Cardiac fibroblast (primary cell): ENCODE measurements at regions not wholly inside any gene's neighbourhood (a gene's known extent, or its start where the extent isn't known, plus 50 kb on each side); places are given as distances from the start of the nearest gene placed in this dataset.
"Not testable (repeated sequence)": the region's sequence is repeated elsewhere in the genome, so short reads cannot be mapped to it uniquely, and the experiment has no call there.

Experiments
- DNase-seq, 2 donors: peaks; one replicate each; pipeline versions ENCODE4 v3.0.0 to v3.0.0-alpha.2; 2010; ENCODE audit warnings: low read depth in 2 of 2
- H3K4me3 ChIP-seq, 2 donors: replicated peaks in 1 of 2; 1 replicate in 1 of 2; 2 replicates in 1 of 2; pipeline ENCODE4 v1.5.1; 2011; ENCODE audit warnings: low read depth in 2 of 2, low read length in 2 of 2, mild to moderate bottlenecking in 2 of 2, moderate library complexity in 1 of 2
- TF ChIP-seq, protein P1 (sequence below): IDR thresholded peaks from one replicate; pipeline ENCODE4 v1.5.1; 2011; ENCODE audit warnings: low read depth, mild to moderate bottlenecking, low read length, inconsistent platforms

DNA sequence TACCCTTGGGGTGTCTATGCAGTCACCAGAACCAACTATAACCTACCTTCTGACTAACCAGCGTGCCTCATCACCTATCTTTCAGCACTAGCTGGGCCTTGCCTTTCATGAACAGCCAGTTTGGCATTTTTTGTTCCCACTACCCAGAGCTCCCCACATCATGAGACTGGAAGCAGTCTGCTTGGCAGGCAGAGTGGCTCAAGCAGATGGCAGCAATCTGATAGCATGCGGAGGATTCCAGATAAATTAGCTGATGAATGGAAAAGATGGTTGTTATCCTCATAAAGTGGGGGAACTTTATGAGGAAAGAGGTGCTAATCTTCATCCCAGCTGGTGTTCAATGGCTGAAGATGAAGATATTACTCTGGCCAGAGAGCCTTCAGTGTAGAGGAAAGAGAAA, 243.2 kb upstream of the EDA2R start:
- no peak overlapping the region for H3K4me3 ChIP-seq
- no peak for DNase-seq
- TF ChIP-seq, protein P1, sequence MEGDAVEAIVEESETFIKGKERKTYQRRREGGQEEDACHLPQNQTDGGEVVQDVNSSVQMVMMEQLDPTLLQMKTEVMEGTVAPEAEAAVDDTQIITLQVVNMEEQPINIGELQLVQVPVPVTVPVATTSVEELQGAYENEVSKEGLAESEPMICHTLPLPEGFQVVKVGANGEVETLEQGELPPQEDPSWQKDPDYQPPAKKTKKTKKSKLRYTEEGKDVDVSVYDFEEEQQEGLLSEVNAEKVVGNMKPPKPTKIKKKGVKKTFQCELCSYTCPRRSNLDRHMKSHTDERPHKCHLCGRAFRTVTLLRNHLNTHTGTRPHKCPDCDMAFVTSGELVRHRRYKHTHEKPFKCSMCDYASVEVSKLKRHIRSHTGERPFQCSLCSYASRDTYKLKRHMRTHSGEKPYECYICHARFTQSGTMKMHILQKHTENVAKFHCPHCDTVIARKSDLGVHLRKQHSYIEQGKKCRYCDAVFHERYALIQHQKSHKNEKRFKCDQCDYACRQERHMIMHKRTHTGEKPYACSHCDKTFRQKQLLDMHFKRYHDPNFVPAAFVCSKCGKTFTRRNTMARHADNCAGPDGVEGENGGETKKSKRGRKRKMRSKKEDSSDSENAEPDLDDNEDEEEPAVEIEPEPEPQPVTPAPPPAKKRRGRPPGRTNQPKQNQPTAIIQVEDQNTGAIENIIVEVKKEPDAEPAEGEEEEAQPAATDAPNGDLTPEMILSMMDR, result no peak

DNA sequence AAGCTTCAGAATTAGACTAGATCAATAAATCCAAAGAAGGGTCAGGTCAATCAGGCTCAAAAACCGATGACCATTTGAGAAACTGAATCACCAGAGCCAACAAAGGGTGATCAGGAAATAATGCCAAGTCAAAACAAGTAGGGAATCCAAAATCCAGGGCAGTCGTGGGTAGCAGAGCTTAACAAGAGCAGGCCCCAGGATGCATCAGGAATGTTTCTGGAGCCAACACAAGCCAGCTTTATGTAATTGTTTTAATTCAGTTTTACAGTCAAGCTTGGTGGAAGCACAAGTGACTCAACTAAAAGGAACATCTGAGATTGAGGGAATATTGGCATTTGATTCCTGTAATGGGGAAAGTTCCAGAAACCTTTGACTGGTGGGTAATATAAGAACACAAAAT, 237.9 kb upstream of the EDA2R start:
- DNase-seq, result no peak
- H3K4me3 ChIP-seq, result no peak overlapping the region
- TF ChIP-seq, protein P1, result no peak

DNA sequence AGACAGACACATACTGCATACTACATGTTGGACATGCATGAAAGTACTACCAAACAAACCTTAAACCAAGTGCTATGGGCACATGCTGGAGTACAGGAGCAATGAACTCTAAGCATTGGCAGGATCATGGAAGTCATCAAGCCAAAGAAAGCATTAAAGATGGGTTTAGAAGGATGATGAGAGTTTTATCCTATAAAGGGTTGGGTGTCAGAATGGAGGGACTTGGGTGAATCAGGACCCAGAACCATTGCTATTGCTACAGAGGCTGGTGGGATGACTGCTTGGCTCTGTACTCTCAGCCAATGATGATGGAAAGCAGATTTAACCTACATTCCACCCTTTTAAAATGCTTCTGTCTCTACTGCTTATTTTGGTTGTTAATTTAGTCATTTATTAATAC, 233.9 kb upstream of the EDA2R start:
- no peak for DNase-seq
- TF ChIP-seq, protein P1, result no peak
- no peak overlapping the region for H3K4me3 ChIP-seq

DNA sequence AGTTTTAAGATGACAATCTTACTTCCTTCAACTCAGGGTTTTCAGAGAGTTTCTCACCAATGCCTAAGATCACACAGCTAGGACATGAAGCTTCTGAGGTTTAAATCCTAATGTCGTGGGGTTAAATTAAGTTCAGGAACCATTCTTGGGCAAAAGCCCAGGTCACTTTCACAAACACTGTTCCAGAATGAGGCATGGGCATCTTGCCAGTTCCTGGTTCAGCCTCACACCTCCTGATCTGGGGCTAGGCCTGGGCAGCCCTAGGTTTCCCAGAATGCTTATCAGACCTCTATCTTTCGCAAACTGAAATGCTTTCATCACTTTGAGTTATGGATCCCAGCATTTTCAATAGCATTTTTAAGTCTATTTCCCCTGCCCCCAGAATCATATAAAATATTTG, 224.8 kb upstream of the EDA2R start:
- DNase-seq, result no peak

DNA sequence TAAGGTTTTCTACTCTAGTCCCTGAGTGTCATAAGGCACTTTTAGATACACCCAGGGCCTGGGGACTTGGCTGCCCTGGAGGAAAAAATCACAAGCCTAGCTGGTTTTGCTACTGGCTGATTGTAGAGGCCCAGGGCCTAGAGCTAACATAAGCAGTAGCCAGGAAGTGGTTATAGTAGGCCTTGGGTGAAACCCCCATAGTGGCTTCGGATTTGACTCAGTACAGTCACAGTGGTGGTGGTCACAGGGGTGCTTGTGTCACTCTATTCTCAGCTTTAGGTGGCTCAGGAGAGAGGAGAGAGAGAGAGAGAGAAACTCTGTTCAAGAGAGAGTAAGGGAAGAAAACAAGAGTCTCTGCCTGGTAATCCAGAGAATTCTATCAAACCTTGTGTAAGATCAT, 194.5 kb upstream of the EDA2R start:
- TF ChIP-seq, protein P1, result no peak
- H3K4me3 ChIP-seq, result no peak overlapping the region
- DNase-seq, result no peak

More for the DNA sequence above, 224.8 kb upstream of the EDA2R start:
- TF ChIP-seq, protein P1, result no peak
- no peak overlapping the region for H3K4me3 ChIP-seq

DNA sequence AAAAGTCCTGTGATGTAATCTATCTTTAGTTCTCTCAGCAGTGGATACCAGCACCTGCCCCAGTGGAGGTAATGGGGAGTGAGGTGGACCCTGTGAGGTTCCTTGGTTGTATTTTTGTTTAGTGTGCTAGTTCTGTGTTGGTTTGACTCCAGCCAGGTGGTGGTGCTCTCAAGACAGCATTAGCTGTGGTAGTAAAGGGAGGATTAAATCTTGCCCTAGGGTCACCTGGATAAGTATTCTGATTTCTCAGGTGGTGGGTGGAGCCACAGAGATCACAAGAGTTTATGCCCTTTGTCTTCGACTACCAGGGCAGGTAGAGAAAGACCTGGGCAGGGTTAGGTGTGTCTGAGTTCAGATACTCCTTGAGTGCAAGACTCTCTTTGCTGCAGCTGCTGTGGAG, 176.3 kb upstream of the EDA2R start:
- DNase-seq, result no peak
- TF ChIP-seq, protein P1, result no peak
- no peak overlapping the region for H3K4me3 ChIP-seq

DNA sequence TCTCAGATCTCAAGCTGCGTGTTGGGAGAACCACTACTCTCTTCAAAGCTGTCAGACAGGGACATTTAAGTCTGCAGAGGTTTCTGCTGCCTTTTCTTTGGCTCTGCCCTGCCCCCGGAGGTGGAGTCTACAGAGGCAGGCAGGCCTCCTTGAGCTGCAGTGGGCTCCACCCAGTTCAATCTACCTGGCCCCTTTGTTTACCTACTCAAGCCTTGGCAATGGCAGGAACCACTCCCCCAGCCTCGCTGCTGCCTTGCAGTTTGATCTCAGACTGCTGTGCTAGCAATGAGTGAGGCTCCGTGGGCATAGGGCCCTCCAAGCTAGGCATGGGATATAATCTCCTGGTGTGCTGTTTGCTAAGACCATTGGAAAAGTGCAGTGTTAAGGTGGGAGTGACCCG, 155.6 kb upstream of the EDA2R start:
- DNase-seq, H3K4me3 ChIP-seq: not testable (repeated sequence)
